Tibial artery (tissue), 4 donors: ENCODE measurements at regions not wholly inside any gene's neighbourhood (a gene's known extent, or its start where the extent isn't known, plus 50 kb on each side); places are given as distances from the start of the nearest gene placed in this dataset.

Experiments used
- DNase-seq, 2 donors: peaks; one replicate each; pipeline ENCODE4 v3.0.0-alpha.2; 2019
- H3K27ac ChIP-seq, 2 donors: fragments of 200-600 bp; sonication (generic) in 1 of 2; 1 replicate in 1 of 2; 2 replicates in 1 of 2; pipeline ENCODE4 v1.5.1; 2018 to 2019; ENCODE audit warnings: mild to moderate bottlenecking in 1 of 2
- H3K27me3 ChIP-seq, 2 donors: fragments of 200-600 bp; sonication (generic) in 1 of 2; one replicate each; pipeline versions ENCODE4 v1.5.1 to v1.6.0; 2016 to 2019
- H3K36me3 ChIP-seq, 3 donors: fragments of 200-600 bp; sonication (generic) in 2 of 3; one replicate each; pipeline ENCODE4 v1.5.1; 2016 to 2019; ENCODE audit warnings: mild to moderate bottlenecking in 2 of 3
- H3K4me1 ChIP-seq, 4 donors: fragments of 200-600 bp; sonication (generic) in 2 of 4; 1 replicate in 3 of 4; 2 replicates in 1 of 4; pipeline ENCODE4 v1.5.1; 2016 to 2019
- H3K4me3 ChIP-seq, 2 donors: fragments of 200-600 bp; sonication (generic) in 1 of 2; 1 replicate in 1 of 2; 2 replicates in 1 of 2; pipeline ENCODE4 v1.5.1; 2018 to 2019; ENCODE audit warnings: mild to moderate bottlenecking in 2 of 2
- H3K9me3 ChIP-seq, 3 donors: fragments of 200-600 bp; sonication (generic) in 1 of 3; one replicate each; pipeline ENCODE4 v1.5.1; 2016 to 2019
- CTCF ChIP-seq, 2 experiments: fragments of 200-600 bp in 1 of 2; fragments of 450-650 bp in 1 of 2; IDR thresholded peaks; one replicate each; pipeline ENCODE4 v1.5.1; 2017 to 2019; ENCODE audit warnings: antibody characterized with exemption in 2 of 2, mild to moderate bottlenecking in 1 of 2, moderate library complexity in 1 of 2
- intact Hi-C: fragments of 100-400 bp; cut with DNase I; formaldehyde crosslinking; loops from one replicate; pipeline ENCODE4 v1.15.0; 2023; ENCODE audit warnings: low total_unique reads

DNA sequence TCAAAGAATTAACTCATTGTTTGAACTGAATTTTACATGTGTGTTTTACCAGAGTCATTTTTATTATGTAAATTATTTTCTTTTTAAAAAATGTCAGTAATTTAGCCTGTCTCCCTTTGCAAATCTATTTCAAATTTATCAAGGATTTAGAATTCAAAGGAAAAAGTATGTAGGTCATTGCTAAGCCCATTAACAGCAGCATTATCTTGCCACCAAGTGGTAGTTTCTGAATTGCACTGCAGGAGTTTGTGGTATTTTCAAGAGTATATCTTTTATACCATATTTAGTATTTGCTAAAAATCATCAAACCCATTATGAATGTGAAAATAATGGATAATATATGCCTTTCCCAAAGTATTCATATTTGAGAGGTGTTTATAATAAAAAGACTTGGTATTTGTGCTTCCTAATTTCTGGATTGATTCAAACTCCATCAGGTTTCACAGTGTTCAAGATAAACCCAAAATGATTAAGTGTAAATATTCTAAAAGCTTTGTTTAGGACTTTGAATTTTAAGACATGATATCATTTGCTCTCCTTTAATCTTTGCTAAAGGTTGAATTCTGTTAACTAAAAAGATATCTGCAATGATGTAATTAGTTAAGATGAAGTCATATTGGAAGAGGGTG is 711.4 kb downstream of the FSCB start:
- no peaks in the 10 kb centered on the region for H3K36me3 ChIP-seq
- H3K4me1 ChIP-seq, result no peaks in the 10 kb centered on the region
- no peak overlapping the region for H3K27ac ChIP-seq
- H3K4me3 ChIP-seq, result no peak overlapping the region
- TF ChIP-seq CTCF (IDR thresholded peaks at IDR 0.05), result no peak
- intact Hi-C loops, result no loop called here
- H3K9me3 ChIP-seq, result no peaks in the 10 kb centered on the region
- no peaks in the 10 kb centered on the region for H3K27me3 ChIP-seq
- no peak for DNase-seq

DNA sequence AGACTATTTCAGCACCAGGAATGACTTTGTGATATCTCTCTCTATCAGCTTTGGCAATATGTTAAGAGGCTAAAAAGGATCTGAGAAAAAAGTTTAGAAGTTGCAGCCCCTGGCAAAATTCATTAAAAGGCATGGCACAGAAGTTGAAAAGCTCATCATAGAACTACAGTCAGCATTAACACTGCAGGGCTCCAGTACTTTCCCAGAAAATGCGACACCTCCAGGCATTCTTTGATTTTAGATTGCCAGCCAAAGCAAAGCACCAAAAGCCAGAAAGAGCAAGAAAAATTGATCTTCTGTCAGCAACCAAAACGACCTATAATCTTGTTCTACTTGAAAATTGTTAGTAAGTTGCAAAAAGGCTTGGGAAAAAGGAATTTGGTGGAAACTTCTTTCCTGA is 713.5 kb downstream of the FSCB start:
- no peaks in the 10 kb centered on the region for H3K36me3 ChIP-seq
- intact Hi-C loops, result no loop called here
- H3K4me1 ChIP-seq, result no peaks in the 10 kb centered on the region
- DNase-seq, result no peak
- TF ChIP-seq CTCF (IDR thresholded peaks at IDR 0.05), result no peak
- no peaks in the 10 kb centered on the region for H3K9me3 ChIP-seq
- H3K27ac ChIP-seq, result no peak overlapping the region
- H3K4me3 ChIP-seq, result no peak overlapping the region
- no peaks in the 10 kb centered on the region for H3K27me3 ChIP-seq

DNA sequence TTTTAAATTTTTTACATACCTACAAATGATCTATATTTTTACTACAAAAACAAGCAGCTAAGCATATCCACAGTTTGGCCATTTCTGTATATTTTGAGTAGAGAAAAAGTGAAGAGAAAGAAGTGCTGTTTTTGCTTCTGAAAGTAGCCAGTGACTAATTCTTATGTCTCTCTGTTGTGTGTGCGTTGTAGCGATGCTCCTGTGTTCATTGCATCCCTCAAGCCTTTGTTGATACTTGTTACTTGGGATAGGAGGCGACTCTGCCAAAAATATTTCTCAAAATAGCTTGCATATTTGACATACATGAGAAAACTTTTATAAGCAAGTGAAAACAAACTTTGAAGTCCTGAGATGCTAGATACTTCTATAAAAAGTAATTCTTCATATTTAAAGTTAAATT is 714.1 kb downstream of the FSCB start:
- no peaks in the 10 kb centered on the region for H3K9me3 ChIP-seq
- H3K27me3 ChIP-seq, result no peaks in the 10 kb centered on the region
- no peak for TF ChIP-seq CTCF (IDR thresholded peaks at IDR 0.05)
- intact Hi-C loops, result no loop called here
- H3K4me3 ChIP-seq, result no peak overlapping the region
- H3K36me3 ChIP-seq, result no peaks in the 10 kb centered on the region
- no peak for DNase-seq
- no peak overlapping the region for H3K27ac ChIP-seq
- H3K4me1 ChIP-seq, result no peaks in the 10 kb centered on the region

- Histone ChIP-seq H3K4me1 (no peaks in the 10 kb centered on the region), H3K27ac (no peak overlapping the region), H3K4me3 (no peak overlapping the region), H3K36me3 (no peaks in the 10 kb centered on the region), H3K9me3 (no peaks in the 10 kb centered on the region), H3K27me3 (no peaks in the 10 kb centered on the region)
- no peak for TF ChIP-seq CTCF (IDR thresholded peaks at IDR 0.05)
- DNase-seq, result no peak
- intact Hi-C loops, result no loop called here
Measured at GRCh38 chr14:43790681-43791080, 716.4 kb downstream of the FSCB start.

DNA sequence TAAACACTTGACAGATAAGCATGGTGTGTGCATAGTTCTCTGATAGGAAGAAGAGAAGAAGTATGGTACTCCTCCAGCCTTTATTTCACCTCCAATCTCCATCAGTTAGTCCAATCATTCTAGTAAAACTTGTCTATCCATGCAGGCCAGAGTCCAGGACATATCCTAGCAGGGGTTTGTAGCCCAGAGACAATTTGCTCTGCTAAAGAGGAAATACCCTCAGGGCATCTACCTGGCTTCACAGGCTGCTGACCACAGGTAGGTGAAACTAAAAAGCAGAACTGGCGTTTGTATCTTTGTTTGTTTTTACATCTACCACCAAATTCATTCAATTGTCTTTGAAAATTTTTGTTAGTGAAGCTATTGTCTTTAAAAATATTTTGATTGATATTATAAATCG is 717.6 kb downstream of the FSCB start:
- no peaks in the 10 kb centered on the region for H3K4me1 ChIP-seq
- H3K27ac ChIP-seq, result no peak overlapping the region
- H3K4me3 ChIP-seq, result no peak overlapping the region
- no peaks in the 10 kb centered on the region for H3K27me3 ChIP-seq
- H3K9me3 ChIP-seq, result no peaks in the 10 kb centered on the region
- intact Hi-C loops, result no loop called here
- no peaks in the 10 kb centered on the region for H3K36me3 ChIP-seq
- no peak for TF ChIP-seq CTCF (IDR thresholded peaks at IDR 0.05)
- DNase-seq, result no peak
